Esophagus muscularis mucosa (tissue), 3 donors: ENCODE measurements at regions not wholly inside any gene's neighbourhood (a gene's known extent, or its start where the extent isn't known, plus 50 kb on each side); places are given as distances from the start of the nearest gene placed in this dataset.

Experiments used
- CTCF ChIP-seq, 3 experiments: fragments of 200-600 bp in 2 of 3; fragments of 450-650 bp in 1 of 3; sonication (generic) in 2 of 3; IDR thresholded peaks; one replicate each; pipeline ENCODE4 v1.5.1; 2017 to 2019; ENCODE audit warnings: antibody characterized with exemption in 3 of 3, mild to moderate bottlenecking in 2 of 3, moderate library complexity in 1 of 3
- POLR2A ChIP-seq: fragments of 450-650 bp; IDR thresholded peaks from one replicate; pipeline ENCODE4 v1.6.1; 2017; ENCODE audit warnings: antibody characterized with exemption, moderate library complexity, mild to moderate bottlenecking, low read depth

GRCh38 chr3:159486580-159486979, 502.1 kb upstream of the IL12A start:
- TF ChIP-seq POLR2A (no peak), CTCF (IDR thresholded peaks at IDR 0.05) (no peak)
